KMS-11 (cell line): ENCODE measurements at regions not wholly inside any gene's neighbourhood (a gene's known extent, or its start where the extent isn't known, plus 50 kb on each side); places are given as distances from the start of the nearest gene placed in this dataset.
"Not testable (repeated sequence)": the region's sequence is repeated elsewhere in the genome, so short reads cannot be mapped to it uniquely, and the experiment has no call there.

Experiments used
- H2AFZ ChIP-seq: fragments of 200-600 bp; sonication (generic); 2 replicates; pipeline ENCODE4 v1.6.1; 2016; ENCODE audit warnings: antibody characterized with exemption, mixed run types, low read depth
- H3K27ac ChIP-seq: fragments of 200-600 bp; sonication (generic); 2 replicates; pipeline ENCODE4 v1.6.1; 2016; ENCODE audit warnings: mild to moderate bottlenecking, mixed run types
- H3K27me3 ChIP-seq: fragments of 200-600 bp; sonication (generic); 2 replicates; pipeline ENCODE4 v1.6.1; 2017; ENCODE audit warnings: mild to moderate bottlenecking, low read depth, mixed run types, moderate library complexity; ENCODE audit not compliant: insufficient read depth
- H3K36me3 ChIP-seq: fragments of 200-600 bp; sonication (generic); 2 replicates; pipeline ENCODE4 v1.6.1; 2017; ENCODE audit warnings: mild to moderate bottlenecking, mixed run types; ENCODE audit not compliant: insufficient read depth
- H3K4me1 ChIP-seq: fragments of 200-600 bp; sonication (generic); 2 replicates; pipeline ENCODE4 v1.6.1; 2016; ENCODE audit warnings: mild to moderate bottlenecking, low read depth, mixed run types; ENCODE audit not compliant: poor library complexity, severe bottlenecking
- H3K4me2 ChIP-seq: fragments of 200-600 bp; sonication (generic); 2 replicates; pipeline ENCODE4 v1.7.0; 2016; ENCODE audit warnings: mild to moderate bottlenecking, mixed run types
- H3K4me3 ChIP-seq: fragments of 200-600 bp; sonication (generic); IDR thresholded peaks from 2 replicates; pipeline ENCODE4 v1.6.1; 2017; ENCODE audit warnings: low read depth, low read length, mixed read lengths; ENCODE audit not compliant: insufficient read depth
- H3K79me2 ChIP-seq: fragments of 200-600 bp; sonication (generic); 2 replicates; pipeline ENCODE4 v1.6.1; 2016; ENCODE audit warnings: low read depth, mixed run types; ENCODE audit not compliant: insufficient read depth
- H3K9ac ChIP-seq: fragments of 200-600 bp; sonication (generic); 2 replicates; pipeline ENCODE4 v1.6.1; 2016; ENCODE audit warnings: mild to moderate bottlenecking, mixed run types
- H4K20me1 ChIP-seq: fragments of 200-600 bp; sonication (generic); 2 replicates; pipeline ENCODE4 v1.6.1; 2016; ENCODE audit warnings: mild to moderate bottlenecking, mixed run types; ENCODE audit not compliant: insufficient read depth
- TF ChIP-seq, protein P1 (sequence below): fragments of 200-600 bp; sonication (generic); conservative IDR thresholded peaks from 2 replicates; pipeline ENCODE4 v1.6.1; 2017; ENCODE audit warnings: low read depth, mild to moderate bottlenecking, antibody characterized with exemption, low read length, moderate library complexity, mixed read lengths

DNA sequence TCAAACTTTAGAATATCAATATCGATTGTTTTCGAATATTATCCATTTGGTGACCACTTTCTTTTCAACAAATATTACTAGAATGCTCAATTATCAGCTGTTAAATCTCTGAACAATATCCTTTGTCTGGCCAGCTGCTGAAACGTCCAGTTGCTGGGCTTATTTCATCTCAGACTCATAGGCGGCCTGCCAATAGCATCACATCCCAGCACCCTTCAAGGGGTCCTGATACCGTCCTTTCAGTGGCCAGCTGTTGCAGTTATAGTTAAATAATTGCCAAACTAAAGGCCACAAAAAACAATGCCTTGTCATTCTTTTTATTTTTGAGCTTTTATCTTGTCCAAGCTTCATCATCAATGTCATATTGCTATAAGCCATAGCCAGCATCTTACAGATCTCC, 1006.8 kb upstream of the MANEA start:
- no peak overlapping the region for H3K4me3 ChIP-seq
- H3K4me1 ChIP-seq: no peaks in the 10 kb centered on the region
- no peak overlapping the region for H3K9ac ChIP-seq
- TF ChIP-seq, protein P1, sequence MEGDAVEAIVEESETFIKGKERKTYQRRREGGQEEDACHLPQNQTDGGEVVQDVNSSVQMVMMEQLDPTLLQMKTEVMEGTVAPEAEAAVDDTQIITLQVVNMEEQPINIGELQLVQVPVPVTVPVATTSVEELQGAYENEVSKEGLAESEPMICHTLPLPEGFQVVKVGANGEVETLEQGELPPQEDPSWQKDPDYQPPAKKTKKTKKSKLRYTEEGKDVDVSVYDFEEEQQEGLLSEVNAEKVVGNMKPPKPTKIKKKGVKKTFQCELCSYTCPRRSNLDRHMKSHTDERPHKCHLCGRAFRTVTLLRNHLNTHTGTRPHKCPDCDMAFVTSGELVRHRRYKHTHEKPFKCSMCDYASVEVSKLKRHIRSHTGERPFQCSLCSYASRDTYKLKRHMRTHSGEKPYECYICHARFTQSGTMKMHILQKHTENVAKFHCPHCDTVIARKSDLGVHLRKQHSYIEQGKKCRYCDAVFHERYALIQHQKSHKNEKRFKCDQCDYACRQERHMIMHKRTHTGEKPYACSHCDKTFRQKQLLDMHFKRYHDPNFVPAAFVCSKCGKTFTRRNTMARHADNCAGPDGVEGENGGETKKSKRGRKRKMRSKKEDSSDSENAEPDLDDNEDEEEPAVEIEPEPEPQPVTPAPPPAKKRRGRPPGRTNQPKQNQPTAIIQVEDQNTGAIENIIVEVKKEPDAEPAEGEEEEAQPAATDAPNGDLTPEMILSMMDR: no peak
- H3K79me2 ChIP-seq: no peaks in the 10 kb centered on the region
- H3K27me3 ChIP-seq: no peaks in the 10 kb centered on the region
- H3K4me2 ChIP-seq: no peak overlapping the region
- no peaks in the 10 kb centered on the region for H4K20me1 ChIP-seq
- no peaks in the 10 kb centered on the region for H3K36me3 ChIP-seq
- H3K27ac ChIP-seq: no peak overlapping the region
- no peak overlapping the region for H2AFZ ChIP-seq

DNA sequence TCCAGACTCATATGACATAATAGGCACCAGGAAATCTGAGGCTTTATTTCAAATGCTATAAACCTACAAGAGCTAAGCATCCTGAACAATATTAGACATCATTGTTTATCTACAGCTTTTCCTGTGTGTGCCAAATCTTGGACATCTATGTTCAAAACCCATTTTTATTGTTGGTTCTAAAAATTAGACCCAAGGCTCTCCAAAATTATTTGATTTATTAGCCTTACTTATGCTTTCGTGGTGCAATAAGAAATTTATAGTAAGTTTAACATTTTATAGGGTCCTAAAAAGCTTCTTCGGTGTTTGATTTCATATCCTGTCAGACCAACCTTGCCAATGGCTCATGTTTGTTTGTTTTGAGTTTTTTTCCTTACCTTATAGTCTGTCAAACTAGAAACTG, 1014.5 kb upstream of the MANEA start:
- H3K27ac ChIP-seq: no peak overlapping the region
- no peak overlapping the region for H2AFZ ChIP-seq
- no peak overlapping the region for H3K4me3 ChIP-seq
- no peak overlapping the region for H3K9ac ChIP-seq
- H3K36me3 ChIP-seq: no peaks in the 10 kb centered on the region
- no peaks in the 10 kb centered on the region for H3K27me3 ChIP-seq
- no peaks in the 10 kb centered on the region for H3K79me2 ChIP-seq
- no peaks in the 10 kb centered on the region for H4K20me1 ChIP-seq
- no peak overlapping the region for H3K4me2 ChIP-seq
- no peaks in the 10 kb centered on the region for H3K4me1 ChIP-seq
- TF ChIP-seq, protein P1: no peak

DNA sequence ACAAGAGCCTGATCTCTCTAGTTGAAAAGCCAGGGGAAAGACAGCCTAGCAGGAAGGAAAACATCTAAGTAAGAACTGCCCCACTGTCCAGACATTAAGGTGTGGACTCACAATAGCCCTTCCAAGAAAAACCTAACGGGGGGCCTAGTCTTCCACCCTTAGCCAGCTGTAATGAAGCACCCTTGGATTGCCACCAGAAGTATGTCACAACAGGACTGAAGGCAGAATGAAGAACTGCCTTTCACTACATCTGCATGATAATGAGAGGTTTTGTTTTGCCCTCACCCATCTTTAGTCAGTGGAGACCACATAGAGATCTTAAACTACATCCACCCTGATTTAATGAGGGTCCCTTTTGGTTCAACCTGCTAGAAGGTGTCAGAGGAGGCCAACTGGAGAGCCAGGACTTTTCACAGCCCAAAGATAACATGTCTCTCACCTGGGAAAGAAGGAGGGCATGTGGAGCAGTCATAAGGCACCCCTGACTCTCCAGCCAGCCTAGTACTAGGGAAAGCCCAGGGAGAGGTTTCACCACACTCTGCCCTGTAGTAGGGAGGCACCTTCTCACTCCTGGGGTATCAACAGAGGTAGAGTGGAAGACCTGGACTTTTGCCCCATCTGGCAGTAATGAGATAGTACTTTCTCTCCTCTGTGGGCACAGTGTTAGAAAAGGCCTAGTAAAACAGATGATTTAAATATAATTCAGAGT, 1017.4 kb upstream of the MANEA start:
- Histone ChIP-seq H3K4me3 (no peak overlapping the region), H2AFZ (no peak overlapping the region), H3K79me2 (no peaks in the 10 kb centered on the region), H4K20me1 (no peaks in the 10 kb centered on the region), H3K27me3 (no peaks in the 10 kb centered on the region), H3K27ac (no peak overlapping the region), H3K4me1 (no peaks in the 10 kb centered on the region), H3K4me2 (no peak overlapping the region), H3K36me3 (no peaks in the 10 kb centered on the region), H3K9ac (no peak overlapping the region)
- TF ChIP-seq, protein P1: no peak

DNA sequence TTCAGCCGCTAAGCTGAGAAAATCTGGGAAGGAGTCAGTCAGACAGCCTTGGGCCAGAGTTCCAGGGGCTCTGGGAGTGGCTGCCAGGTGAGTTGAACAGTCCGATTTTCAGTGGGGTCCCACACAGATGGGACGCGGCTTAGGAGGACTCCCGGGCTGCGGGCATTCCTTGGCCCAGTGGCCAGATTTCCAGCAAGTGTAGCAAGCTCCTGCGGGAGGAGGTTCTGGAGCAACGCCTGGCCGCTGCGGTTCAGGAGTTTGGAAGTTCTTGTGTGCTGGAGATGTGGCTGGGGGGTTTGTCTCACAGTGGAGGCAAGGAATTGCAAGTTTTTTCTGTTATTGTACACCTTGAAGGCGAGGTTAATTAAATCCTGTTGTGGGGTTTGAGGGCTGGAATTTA, 1020.1 kb upstream of the MANEA start:
- not testable (repeated sequence) for H3K27ac ChIP-seq, H4K20me1 ChIP-seq, H3K9ac ChIP-seq, H3K4me2 ChIP-seq, H3K4me3 ChIP-seq, H2AFZ ChIP-seq, H3K4me1 ChIP-seq, H3K79me2 ChIP-seq, H3K27me3 ChIP-seq, H3K36me3 ChIP-seq

DNA sequence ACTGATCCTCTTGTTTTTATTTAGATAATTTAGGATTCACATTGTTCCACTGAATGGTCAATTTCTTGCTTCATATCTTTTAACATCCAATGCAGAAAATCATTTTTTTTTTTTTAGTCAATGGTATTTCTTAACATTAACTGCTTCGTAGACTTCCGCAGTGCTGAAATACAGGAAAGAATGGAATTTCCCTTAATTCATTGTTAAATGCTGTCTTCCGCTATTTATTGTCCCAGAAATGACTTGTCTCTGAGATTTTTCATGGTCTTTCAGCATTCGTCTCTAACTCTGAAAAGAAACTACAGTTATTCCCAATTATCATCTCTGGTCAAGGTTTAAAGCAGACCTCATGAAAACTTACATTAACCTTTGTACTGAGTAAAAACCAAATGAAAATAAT, 1029.1 kb upstream of the MANEA start:
- no peaks in the 10 kb centered on the region for H3K27me3 ChIP-seq
- H2AFZ ChIP-seq: no peak overlapping the region
- H3K79me2 ChIP-seq: no peaks in the 10 kb centered on the region
- H3K4me3 ChIP-seq: no peak overlapping the region
- H3K9ac ChIP-seq: no peak overlapping the region
- H3K36me3 ChIP-seq: no peaks in the 10 kb centered on the region
- H3K4me1 ChIP-seq: no peaks in the 10 kb centered on the region
- H4K20me1 ChIP-seq: no peaks in the 10 kb centered on the region
- H3K27ac ChIP-seq: no peak overlapping the region
- TF ChIP-seq, protein P1: no peak
- H3K4me2 ChIP-seq: no peak overlapping the region
